ENCODE measurements at regions not wholly inside any gene's neighbourhood (a gene's known extent, or its start where the extent isn't known, plus 50 kb on each side); places are given as distances from the start of the nearest gene placed in this dataset.
A peak's percentile ranks its signal among the peaks of the same experiment; 100 is the strongest.

- DNase-seq (ENCODE audit: low read depth in 2 of 3, low spot score in 2 of 3): no peak
Measured at GRCh38 chr20:51165131-51165530, 142.2 kb upstream of the KCNG1 start.

DNA sequence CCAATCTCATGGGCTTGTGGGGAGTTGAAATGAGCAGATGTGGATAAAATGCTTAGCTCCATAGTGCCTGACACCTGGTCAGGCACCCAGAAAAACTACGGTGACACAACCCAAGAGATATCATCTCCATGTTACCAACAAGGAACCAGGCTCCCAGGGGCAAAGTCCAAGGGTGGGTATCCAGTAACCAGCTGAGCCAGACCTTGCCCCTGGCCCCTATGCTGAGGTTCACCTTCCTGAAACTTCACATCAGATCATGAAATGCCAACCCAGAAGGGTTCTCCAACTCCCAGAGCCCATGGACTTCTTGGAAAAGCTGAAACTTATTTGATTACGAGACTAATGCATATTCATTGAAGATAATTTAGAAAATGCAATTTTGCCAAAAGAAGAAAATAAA, 141.8 kb upstream of the KCNG1 start:
- DNase-seq (ENCODE audit: low read depth in 2 of 3, low spot score in 2 of 3): no peak

DNA sequence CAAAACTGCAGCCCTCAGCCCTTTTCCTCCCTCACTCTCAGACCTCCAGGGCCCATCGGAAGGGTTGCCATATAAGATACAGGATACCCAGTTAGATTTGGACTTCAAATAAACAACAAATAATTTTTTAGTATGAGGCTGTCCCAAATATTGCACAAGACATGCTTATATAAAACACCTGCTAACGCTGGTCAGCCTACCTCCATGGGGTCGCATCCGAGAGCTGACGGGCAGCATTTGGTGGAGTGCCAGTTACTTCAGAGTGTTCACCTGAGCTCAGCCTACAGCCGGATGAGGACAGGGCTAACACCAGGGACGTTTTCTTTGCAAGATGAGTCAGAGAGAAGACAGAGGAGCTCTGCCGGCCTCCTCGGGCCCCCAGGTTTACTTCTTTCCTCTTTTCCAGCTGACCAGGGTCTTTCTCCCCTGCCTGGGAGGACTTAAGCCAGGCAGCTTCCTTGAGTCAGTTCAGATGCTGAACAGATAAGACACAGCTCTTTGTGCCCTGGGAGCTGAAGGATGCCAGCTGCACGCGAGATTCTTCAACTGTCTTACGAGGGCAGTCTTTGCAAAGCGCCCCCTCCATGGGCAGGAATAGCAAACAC, 141.2 kb upstream of the KCNG1 start:
- DNase-seq (ENCODE audit: low read depth in 2 of 3, low spot score in 2 of 3): no peak

- DNase-seq (ENCODE audit: low read depth in 2 of 3, low spot score in 2 of 3): peak in 1 of 3 donors; percentile 3
Measured at GRCh38 chr20:51162015-51162414, 139.1 kb upstream of the KCNG1 start.

GRCh38 chr20:51160821-51161220, 137.9 kb upstream of the KCNG1 start:
- DNase-seq (ENCODE audit: low read depth in 2 of 3, low spot score in 2 of 3): no peak

DNA sequence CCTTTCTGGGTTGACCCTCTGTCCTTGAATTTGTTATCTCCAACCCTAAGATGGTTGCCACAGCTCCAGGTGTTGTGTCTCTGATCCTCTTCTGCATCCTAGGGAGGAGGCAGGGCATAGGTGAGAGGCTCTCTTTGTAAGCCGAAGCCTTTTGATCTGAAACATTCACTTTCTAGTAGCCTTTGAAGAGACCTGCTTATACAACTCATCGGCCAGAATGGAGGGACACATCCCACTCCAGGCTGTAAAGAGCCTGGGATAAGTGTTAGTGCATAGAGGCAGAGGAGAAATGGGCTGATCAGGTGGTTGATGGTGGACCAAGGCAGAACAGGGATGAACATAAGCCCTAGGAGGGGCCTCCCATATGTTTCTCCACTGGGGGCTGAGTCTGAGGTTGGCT, 137.1 kb upstream of the KCNG1 start:
- DNase-seq (ENCODE audit: low read depth in 2 of 3, low spot score in 2 of 3): no peak

DNA sequence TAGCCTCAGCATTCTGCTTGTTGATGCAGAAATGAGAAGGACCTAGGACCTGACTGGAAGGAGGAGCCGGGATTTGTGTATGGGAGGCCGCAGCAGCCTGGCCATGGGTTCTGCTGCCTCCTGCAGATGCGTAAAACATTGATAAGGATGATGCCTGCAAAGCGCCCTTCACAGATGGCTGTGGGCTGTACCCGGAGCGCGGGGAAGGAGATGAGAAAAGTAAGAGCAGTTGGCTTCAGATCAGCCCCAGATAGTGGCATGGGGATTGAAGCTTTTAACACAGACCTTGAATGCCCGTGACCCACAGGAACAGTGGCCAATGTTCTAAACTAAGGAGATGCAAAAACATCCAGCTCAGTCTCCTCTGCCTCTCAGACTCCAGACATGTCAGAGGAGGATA, 136.4 kb upstream of the KCNG1 start:
- DNase-seq (ENCODE audit: low read depth in 2 of 3, low spot score in 2 of 3): no peak

DNA sequence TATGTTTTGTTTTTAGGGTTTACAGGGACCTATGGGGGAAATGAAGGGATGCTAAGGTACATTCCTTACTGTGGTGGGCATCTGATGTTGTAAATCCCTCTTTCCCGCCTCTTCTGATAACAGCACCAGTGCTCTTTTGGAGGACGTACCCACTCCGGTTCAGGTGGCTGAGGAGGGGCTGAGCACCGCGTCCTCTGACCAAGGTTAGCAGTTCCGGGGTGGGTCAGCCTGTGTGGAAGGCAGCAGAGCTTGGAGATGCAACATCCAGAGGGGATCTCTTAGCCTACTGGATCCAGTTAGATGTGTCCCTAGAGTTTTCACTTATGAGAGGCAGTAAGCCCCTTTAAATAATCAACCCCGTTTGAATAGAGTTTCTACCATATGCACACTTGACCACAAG, 135.3 kb upstream of the KCNG1 start:
- DNase-seq (ENCODE audit: low read depth in 2 of 3, low spot score in 2 of 3): no peak

GRCh38 chr20:51156041-51156982, 133.4 kb upstream of the KCNG1 start:
- DNase-seq (ENCODE audit: low read depth in 2 of 3, low spot score in 2 of 3): no peak

DNA sequence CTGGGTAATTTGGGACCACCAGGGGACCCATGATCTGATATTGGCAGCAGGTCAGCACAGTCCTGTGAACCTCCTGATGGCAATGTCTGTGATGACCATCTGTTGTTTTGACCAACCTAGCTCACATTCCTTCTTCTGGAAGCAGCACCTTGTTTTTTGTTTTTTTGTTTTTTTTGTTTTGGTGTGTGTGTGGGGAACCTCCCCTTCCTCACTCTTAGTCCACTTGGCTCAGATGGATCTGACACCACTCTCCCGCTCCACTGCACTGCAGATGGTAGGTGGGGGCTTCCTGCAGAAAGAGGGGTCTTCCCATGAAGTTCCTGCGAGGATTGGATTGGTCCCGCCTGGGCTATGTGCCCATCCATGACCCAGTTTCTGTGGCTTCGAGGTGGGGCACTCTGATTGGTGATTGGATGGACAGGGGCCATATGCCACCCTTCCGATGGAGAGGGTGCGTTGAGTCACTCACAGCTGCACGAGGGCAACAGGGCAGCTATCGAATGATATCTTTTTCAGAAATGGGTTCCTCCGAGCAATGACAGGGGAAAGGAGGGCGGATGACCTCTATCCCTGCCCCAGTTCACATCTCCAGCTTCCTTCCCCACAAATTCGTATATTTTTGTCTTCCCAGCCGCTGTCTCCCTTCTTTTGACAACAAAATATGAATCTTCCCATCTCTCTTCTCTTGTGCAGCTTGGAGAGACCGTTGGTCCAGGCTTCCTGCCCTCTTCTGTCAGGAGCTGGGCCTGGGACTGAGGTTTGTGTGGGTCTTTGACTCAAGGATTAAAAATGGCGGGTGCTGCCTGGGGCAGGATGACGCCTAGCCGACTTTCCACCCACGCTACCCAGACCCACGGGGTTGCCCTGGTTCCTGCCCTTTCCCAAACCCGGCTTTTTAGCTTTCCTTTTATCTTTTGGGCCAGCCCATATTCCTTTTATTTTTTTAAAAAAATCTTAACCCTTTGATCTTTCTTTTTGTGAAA, 132.1 kb upstream of the KCNG1 start:
- DNase-seq (ENCODE audit: low read depth in 2 of 3, low spot score in 2 of 3): no peak

GRCh38 chr20:51153867-51154707, 131.2 kb upstream of the KCNG1 start:
- no peak for DNase-seq (ENCODE audit: low read depth in 2 of 3, low spot score in 2 of 3)

GRCh38 chr20:51148941-51149340, 126.0 kb upstream of the KCNG1 start:
- DNase-seq (ENCODE audit: low read depth in 2 of 3, low spot score in 2 of 3): no peak

GRCh38 chr20:51144476-51144875, 121.6 kb upstream of the KCNG1 start:
- DNase-seq (ENCODE audit: low read depth in 2 of 3, low spot score in 2 of 3): no peak

DNA sequence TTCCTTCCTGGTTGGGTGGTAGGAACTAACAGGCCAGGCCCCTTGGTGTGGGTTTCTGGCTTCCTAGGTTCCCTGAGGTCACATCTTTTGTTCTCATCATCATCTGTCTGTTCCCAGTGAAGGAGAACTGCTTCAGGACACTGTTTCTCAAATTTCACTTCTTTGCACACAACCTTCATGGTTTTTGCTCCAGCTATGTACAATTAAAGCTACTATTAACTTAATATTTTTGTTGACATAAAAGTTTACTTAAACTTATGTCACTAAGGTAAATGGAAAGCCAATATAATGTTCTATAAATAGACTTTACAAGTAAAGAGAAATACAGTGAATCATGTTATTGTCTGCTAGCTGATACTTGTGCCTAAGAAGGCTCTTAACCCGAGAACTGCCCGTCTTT, 120.7 kb upstream of the KCNG1 start:
- DNase-seq (ENCODE audit: low read depth in 2 of 3, low spot score in 2 of 3): no peak

GRCh38 chr20:51142448-51142847, 119.5 kb upstream of the KCNG1 start:
- DNase-seq (ENCODE audit: low read depth in 2 of 3, low spot score in 2 of 3): no peak

GRCh38 chr20:51140671-51141070, 117.8 kb upstream of the KCNG1 start:
- DNase-seq (ENCODE audit: low read depth in 2 of 3, low spot score in 2 of 3): no peak

DNA sequence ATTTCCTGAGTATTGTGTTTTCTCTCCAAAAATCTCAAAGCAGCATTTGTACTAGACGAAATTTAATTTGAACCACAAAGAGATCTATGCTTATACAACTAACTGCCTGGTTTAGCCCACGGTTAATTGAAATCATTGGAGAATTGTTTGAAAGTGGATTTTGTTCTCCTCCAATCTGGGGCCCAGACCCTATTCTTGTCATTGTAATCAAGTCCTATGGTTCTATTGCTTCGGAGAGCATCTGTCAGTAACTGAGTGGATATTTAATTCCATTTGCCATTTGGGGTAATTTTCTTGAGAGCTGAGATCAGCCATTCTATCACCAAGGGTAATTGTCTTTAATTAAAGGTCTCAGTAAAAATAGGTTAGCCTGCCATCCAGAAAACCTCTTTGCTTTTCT, 117.0 kb upstream of the KCNG1 start:
- no peak for DNase-seq (ENCODE audit: low read depth in 2 of 3, low spot score in 2 of 3)

- DNase-seq (ENCODE audit: low read depth in 2 of 3, low spot score in 2 of 3): no peak
Measured at GRCh38 chr20:51138576-51138975, 115.7 kb upstream of the KCNG1 start.

- no peak for DNase-seq (ENCODE audit: low read depth in 2 of 3, low spot score in 2 of 3)
Measured at GRCh38 chr20:51137461-51137860, 114.6 kb upstream of the KCNG1 start.
